MCF 10A (cell line): ENCODE measurements at regions not wholly inside any gene's neighbourhood (a gene's known extent, or its start where the extent isn't known, plus 50 kb on each side); places are given as distances from the start of the nearest gene placed in this dataset.
A peak's percentile ranks its signal among the peaks of the same experiment; 100 is the strongest.

Source experiments
- BruUV-seq: library from RNA; stranded (reverse); fragments of 400-500 nt; replicated peaks from 2 replicates; lab custom pipeline; 2021; lab: Mats Ljungman, UMichigan
- CTCF ChIA-PET: fragments of 300-600 bp; sonication (Branson Sonifier 250); formaldehyde crosslinking; extraction: SDS; loops from one replicate; lab custom pipeline; 2021; ENCODE audit warnings: antibody characterized with exemption, inconsistent platforms; lab: Yijun Ruan, JAX
- POLR2A ChIA-PET: fragments of 300-600, 350-650 bp; sonication (Branson Sonifier 250); formaldehyde crosslinking; extraction: SDS; loops from one replicate; lab custom pipeline; 2020; ENCODE audit warnings: antibody characterized with exemption, inconsistent platforms; lab: Yijun Ruan, JAX
- DNase-seq: peaks from one replicate; pipeline ENCODE4 v3.0.0-alpha.2; 2018; ENCODE audit not compliant: unreplicated experiment
- H3K27ac Mint-ChIP-seq: one replicate; pipeline ENCODE4 v1.8.0; 2022; ENCODE audit warnings: mild to moderate bottlenecking, low read depth, mixed read lengths; ENCODE audit not compliant: unreplicated experiment
- H3K27me3 Mint-ChIP-seq: one replicate; pipeline ENCODE4 v1.8.0; 2022; ENCODE audit warnings: mixed read lengths; ENCODE audit not compliant: insufficient read depth, unreplicated experiment
- H3K36me3 Mint-ChIP-seq: one replicate; pipeline ENCODE4 v1.8.0; 2022; ENCODE audit warnings: mild to moderate bottlenecking, moderate library complexity, mixed read lengths; ENCODE audit not compliant: insufficient read depth, unreplicated experiment
- H3K4me1 Mint-ChIP-seq: one replicate; pipeline ENCODE4 v1.8.0; 2022; ENCODE audit warnings: mixed read lengths; ENCODE audit not compliant: insufficient read depth, unreplicated experiment
- H3K4me3 Mint-ChIP-seq: one replicate; pipeline ENCODE4 v1.8.0; 2022; ENCODE audit warnings: mild to moderate bottlenecking, moderate library complexity, mixed read lengths; ENCODE audit not compliant: unreplicated experiment
- H3K9me3 Mint-ChIP-seq: one replicate; pipeline ENCODE4 v1.8.0; 2022; ENCODE audit warnings: mixed read lengths; ENCODE audit not compliant: unreplicated experiment
- intact Hi-C: fragments of 100-400 bp; cut with micrococcal nuclease; formaldehyde crosslinking; loops from 2 replicates; pipeline ENCODE4 v1.14.1; 2022
- TF ChIP-seq, protein P1 (sequence below): fragments of 200-600 bp; IDR thresholded peaks from one replicate; pipeline ENCODE4 v1.8.0; 2022; ENCODE audit warnings: antibody characterized with exemption, mild to moderate bottlenecking; ENCODE audit not compliant: unreplicated experiment

DNA sequence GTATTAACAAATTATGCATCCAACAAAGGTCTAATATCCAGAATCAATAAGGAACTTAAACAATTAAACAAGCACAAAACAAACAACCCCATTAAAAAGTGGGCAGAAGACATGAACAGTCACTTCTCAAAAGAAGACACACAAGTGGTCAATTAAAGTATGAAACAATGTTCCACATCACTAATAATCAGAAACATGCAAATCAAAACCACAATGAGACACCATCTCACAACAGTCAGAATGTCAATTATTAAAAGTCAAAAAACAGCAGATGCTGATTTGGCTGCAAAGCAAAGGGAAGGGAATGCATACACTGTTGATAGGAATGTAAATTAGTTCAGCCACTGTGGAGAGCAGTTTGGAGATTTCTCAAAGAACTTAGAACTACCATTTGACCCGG, 129.3 kb downstream of the PFDN4 start:
- no TSS peak for BruUV-seq
- Mint-ChIP-seq H3K4me1 (peaks cover 22% of the 10 kb centered on the region), H3K27me3 (no peaks in the 10 kb centered on the region), H3K36me3 (no peaks in the 10 kb centered on the region), H3K27ac (no peak overlapping the region), H3K4me3 (no peak overlapping the region), H3K9me3 (no peaks in the 10 kb centered on the region)
- POLR2A ChIA-PET, result no interaction called here
- intact Hi-C loops, result no loop called here
- TF ChIP-seq, protein P1, sequence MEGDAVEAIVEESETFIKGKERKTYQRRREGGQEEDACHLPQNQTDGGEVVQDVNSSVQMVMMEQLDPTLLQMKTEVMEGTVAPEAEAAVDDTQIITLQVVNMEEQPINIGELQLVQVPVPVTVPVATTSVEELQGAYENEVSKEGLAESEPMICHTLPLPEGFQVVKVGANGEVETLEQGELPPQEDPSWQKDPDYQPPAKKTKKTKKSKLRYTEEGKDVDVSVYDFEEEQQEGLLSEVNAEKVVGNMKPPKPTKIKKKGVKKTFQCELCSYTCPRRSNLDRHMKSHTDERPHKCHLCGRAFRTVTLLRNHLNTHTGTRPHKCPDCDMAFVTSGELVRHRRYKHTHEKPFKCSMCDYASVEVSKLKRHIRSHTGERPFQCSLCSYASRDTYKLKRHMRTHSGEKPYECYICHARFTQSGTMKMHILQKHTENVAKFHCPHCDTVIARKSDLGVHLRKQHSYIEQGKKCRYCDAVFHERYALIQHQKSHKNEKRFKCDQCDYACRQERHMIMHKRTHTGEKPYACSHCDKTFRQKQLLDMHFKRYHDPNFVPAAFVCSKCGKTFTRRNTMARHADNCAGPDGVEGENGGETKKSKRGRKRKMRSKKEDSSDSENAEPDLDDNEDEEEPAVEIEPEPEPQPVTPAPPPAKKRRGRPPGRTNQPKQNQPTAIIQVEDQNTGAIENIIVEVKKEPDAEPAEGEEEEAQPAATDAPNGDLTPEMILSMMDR, result no peak
- CTCF ChIA-PET, result no interaction called here
- no peak for DNase-seq

DNA sequence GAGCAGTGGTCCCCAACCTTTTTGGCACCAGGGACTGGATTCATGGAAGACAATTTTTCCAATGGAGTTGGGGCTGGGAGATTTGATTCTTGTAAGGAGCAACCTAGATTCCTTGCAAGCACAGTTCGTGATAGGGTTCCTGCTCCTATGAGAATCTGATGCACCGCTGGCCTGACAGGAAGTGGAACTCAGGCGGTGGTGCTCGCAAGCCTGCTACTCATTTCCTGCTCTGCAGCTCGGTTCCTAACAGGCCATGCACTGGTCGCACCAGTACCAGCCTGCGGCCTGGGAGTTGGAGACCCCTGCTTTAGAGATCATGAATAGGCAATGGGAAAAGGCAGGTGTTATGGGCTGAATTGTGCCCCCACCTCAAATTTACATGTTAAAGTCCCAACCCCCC, 131.2 kb downstream of the PFDN4 start:
- no peaks in the 10 kb centered on the region for H3K9me3 Mint-ChIP-seq
- DNase-seq, result no peak
- POLR2A ChIA-PET, result no interaction called here
- H3K27me3 Mint-ChIP-seq, result no peaks in the 10 kb centered on the region
- H3K27ac Mint-ChIP-seq, result no peak overlapping the region
- BruUV-seq, result no TSS peak
- peaks cover 22% of the 10 kb centered on the region for H3K4me1 Mint-ChIP-seq
- intact Hi-C loops, result no loop called here
- CTCF ChIA-PET, result interaction anchor here (0.6 to 1.2 kb wide), 2 partner anchors 20 to 309 kb away, joined by 3 read pairs; no protein-coding TSS in a partner anchor
- H3K4me3 Mint-ChIP-seq, result no peak overlapping the region
- TF ChIP-seq, protein P1, result no peak
- no peaks in the 10 kb centered on the region for H3K36me3 Mint-ChIP-seq

DNA sequence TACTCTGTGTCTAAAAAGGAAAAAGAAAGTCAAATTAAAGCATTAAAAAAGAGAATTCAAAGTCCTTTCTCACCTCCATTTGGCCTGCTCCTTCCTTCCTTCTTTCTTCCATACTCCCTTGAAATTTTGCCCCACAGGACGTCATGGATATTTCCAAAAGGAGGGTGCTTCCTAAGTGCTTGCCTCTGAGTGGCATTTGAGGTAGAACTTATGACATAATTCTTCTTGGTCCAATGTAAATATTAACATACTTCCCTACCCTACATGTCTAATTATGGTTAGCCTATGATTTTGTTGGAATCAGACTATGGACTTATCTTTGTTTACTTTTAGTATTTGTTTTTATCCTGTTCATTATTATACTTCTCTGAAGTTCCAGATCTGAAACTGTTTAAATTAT, 132.3 kb downstream of the PFDN4 start:
- CTCF ChIA-PET, result interaction anchor here (0.9 to 1.2 kb wide), 2 partner anchors 308 to 309 kb away, joined by 3 to 5 read pairs; no protein-coding TSS in a partner anchor

DNA sequence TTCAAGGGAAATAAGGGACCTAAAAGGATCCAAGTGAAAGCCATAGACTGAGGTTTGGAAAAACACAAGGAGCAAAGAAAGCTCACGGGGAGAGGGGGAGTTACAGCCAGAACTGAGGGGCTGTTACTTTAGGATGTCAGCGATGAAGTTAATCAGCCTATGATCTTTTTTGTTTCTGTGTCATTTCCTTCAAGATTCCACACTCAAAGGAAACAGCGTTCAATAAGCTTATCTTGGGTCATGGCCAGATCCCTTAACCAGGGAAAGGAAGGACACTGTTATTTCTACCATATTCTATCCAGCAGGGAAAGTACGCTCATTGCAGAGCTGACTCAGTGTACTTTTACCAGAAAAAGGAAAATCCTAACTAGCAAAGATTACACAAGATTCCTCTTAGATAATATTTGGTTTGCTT, 132.8 kb downstream of the PFDN4 start:
- Mint-ChIP-seq H3K9me3 (no peaks in the 10 kb centered on the region), H3K27ac (peak overlapping the region; percentile 55), H3K36me3 (no peaks in the 10 kb centered on the region), H3K27me3 (no peaks in the 10 kb centered on the region), H3K4me3 (no peak overlapping the region), H3K4me1 (peaks cover 21% of the 10 kb centered on the region)
- TF ChIP-seq, protein P1, result no peak
- DNase-seq, result peak; percentile 71
- no TSS peak for BruUV-seq
- CTCF ChIA-PET, result interaction anchor here (0.9 kb wide), 1 partner anchor 308 kb away, joined by 5 read pairs; no protein-coding TSS in a partner anchor
- intact Hi-C loops, result loop anchor here (10.0 kb wide), 1 partner anchor 86 kb away; no protein-coding TSS in a partner anchor
- POLR2A ChIA-PET, result interaction anchor here (0.9 kb wide), 1 partner anchor 10 kb away, joined by 11 read pairs; no protein-coding TSS in a partner anchor

More for the DNA sequence above, 132.3 kb downstream of the PFDN4 start:
- Mint-ChIP-seq H3K9me3 (no peaks in the 10 kb centered on the region), H3K27me3 (no peaks in the 10 kb centered on the region), H3K27ac (peak overlapping the region; percentile 55), H3K4me1 (peaks cover 21% of the 10 kb centered on the region), H3K4me3 (no peak overlapping the region), H3K36me3 (no peaks in the 10 kb centered on the region)
- POLR2A ChIA-PET, result interaction anchor here (0.9 kb wide), 1 partner anchor 10 kb away, joined by 11 read pairs; no protein-coding TSS in a partner anchor
- TF ChIP-seq, protein P1, result no peak
- intact Hi-C loops, result loop anchor here (10.0 kb wide), 1 partner anchor 85 kb away; no protein-coding TSS in a partner anchor
- DNase-seq, result no peak
- no TSS peak for BruUV-seq
